Upper lobe of left lung (tissue), 4 donors: ENCODE measurements at regions not wholly inside any gene's neighbourhood (a gene's known extent, or its start where the extent isn't known, plus 50 kb on each side); places are given as distances from the start of the nearest gene placed in this dataset.

Source experiments
- POLR2A ChIP-seq, 4 donors: fragments of 450-650 bp; IDR thresholded peaks; one replicate each; pipeline ENCODE4 v1.5.1; 2016 to 2017; ENCODE audit warnings: antibody characterized with exemption in 4 of 4, mild to moderate bottlenecking in 2 of 4
- TF ChIP-seq, protein P1 (sequence below), 6 experiments: fragments of 450-650 bp in 4 of 6; fragments of 200-600 bp in 2 of 6; sonication (generic) in 2 of 6; IDR thresholded peaks; one replicate each; pipeline ENCODE4 v1.5.1; 2016 to 2019; ENCODE audit warnings: antibody characterized with exemption in 6 of 6

DNA sequence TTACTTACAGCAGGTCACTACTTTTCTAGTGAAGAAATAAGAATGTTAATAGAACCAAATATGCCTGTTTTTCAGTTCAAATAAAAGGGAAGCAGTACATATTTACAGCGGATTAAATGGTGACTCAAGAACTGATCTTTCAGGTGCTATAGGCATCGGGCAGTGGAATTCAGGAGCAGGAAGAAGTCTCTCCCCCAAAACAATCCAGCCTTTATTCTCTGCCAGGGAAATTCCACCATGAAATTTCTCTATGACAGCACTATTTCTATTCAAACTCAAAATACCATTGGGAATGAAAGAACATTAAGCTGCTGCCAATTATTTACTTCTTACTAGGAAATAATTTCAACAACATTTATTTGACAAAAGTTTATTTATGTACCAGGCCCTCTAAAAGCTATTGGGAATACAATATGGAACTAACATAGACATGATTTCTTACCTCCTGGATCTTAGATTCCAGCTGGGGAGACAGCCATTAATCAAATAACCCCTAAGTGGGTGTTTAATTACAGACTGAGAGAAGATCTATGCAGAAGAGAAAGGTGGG lies 60.3 kb upstream of the KRR1 start:
- TF ChIP-seq, protein P1, sequence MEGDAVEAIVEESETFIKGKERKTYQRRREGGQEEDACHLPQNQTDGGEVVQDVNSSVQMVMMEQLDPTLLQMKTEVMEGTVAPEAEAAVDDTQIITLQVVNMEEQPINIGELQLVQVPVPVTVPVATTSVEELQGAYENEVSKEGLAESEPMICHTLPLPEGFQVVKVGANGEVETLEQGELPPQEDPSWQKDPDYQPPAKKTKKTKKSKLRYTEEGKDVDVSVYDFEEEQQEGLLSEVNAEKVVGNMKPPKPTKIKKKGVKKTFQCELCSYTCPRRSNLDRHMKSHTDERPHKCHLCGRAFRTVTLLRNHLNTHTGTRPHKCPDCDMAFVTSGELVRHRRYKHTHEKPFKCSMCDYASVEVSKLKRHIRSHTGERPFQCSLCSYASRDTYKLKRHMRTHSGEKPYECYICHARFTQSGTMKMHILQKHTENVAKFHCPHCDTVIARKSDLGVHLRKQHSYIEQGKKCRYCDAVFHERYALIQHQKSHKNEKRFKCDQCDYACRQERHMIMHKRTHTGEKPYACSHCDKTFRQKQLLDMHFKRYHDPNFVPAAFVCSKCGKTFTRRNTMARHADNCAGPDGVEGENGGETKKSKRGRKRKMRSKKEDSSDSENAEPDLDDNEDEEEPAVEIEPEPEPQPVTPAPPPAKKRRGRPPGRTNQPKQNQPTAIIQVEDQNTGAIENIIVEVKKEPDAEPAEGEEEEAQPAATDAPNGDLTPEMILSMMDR (IDR thresholded peaks at IDR 0.05) = no peak
- no peak for TF ChIP-seq POLR2A (IDR thresholded peaks at IDR 0.05)
